ENCODE measurements at regions not wholly inside any gene's neighbourhood (a gene's known extent, or its start where the extent isn't known, plus 50 kb on each side); places are given as distances from the start of the nearest gene placed in this dataset.

- TF ChIP-seq, protein P1, sequence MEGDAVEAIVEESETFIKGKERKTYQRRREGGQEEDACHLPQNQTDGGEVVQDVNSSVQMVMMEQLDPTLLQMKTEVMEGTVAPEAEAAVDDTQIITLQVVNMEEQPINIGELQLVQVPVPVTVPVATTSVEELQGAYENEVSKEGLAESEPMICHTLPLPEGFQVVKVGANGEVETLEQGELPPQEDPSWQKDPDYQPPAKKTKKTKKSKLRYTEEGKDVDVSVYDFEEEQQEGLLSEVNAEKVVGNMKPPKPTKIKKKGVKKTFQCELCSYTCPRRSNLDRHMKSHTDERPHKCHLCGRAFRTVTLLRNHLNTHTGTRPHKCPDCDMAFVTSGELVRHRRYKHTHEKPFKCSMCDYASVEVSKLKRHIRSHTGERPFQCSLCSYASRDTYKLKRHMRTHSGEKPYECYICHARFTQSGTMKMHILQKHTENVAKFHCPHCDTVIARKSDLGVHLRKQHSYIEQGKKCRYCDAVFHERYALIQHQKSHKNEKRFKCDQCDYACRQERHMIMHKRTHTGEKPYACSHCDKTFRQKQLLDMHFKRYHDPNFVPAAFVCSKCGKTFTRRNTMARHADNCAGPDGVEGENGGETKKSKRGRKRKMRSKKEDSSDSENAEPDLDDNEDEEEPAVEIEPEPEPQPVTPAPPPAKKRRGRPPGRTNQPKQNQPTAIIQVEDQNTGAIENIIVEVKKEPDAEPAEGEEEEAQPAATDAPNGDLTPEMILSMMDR (IDR thresholded peaks at IDR 0.05; ENCODE audit: low read depth, low read length) = no peak
- no peak for DNase-seq (ENCODE audit: extremely low read depth, low read depth)
Measured at GRCh38 chr3:164451072-164451910, 627.0 kb downstream of the SI start.

GRCh38 chr3:164450276-164450905 lies 627.9 kb downstream of the SI start:
- DNase-seq (ENCODE audit: extremely low read depth, low read depth) = no peak
- TF ChIP-seq, protein P1 (IDR thresholded peaks at IDR 0.05; ENCODE audit: low read depth, low read length) = no peak

DNA sequence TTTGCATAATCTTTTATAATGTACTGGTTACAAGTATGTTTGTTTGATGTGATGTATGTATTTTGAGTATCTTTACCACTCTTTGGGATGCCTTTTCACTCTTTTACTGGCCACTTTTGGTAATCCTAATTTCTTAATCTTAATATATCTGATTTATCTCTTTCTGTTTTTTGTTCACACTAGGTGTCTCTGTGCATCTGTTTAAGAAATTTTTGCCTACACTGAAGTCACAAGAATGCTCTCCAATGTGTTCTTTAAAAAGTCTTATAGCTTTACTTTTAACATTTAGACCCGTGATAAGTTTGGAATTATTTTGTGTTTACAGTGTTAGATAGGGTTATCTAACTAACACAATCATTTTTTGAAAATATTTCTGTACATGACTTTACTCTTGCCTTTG lies 659.1 kb downstream of the SI start:
- TF ChIP-seq, protein P1 (IDR thresholded peaks at IDR 0.05; ENCODE audit: low read depth, low read length) = no peak
- DNase-seq (ENCODE audit: extremely low read depth, low read depth) = no peak

DNA sequence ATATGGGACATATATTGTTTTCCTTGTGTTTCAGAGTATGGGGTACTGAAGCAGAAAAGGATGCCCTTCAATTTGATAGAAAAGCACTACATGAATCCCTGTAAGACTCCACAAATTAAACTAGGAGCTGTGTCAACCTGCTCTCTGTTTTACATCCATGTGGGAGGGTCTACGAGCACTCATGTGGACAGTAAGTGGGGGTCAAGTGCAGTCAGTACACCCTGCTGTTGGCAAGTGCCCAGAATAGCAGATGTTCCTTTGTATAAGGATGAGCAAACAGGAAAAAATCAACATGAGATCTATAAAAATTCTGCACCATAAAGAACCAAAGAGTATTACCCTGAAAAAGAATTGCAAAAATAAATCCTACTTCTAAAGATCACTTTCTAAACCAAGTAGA lies 659.9 kb downstream of the SI start:
- DNase-seq (ENCODE audit: extremely low read depth, low read depth) = no peak
- TF ChIP-seq, protein P1 (IDR thresholded peaks at IDR 0.05; ENCODE audit: low read depth, low read length) = no peak

DNA sequence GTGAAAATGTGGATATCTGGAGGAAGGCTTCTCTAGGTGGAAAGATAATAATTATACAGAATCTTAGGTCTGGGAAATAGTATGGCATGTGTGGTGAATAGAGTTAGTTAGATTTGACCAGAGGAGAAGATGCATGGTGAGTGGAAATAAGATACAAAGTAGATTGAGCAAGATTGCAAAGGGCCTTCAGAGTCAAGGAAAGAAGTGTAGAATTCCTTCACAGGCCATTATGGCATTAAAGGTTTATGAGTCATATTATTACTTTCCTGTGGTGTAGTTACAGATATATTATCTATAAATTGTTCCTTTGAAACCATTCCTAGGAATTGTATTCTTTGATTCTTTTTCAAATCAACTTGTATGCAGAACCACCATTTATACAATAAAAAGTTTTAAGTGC lies 660.3 kb downstream of the SI start:
- TF ChIP-seq, protein P1 (IDR thresholded peaks at IDR 0.05; ENCODE audit: low read depth, low read length) = no peak
- DNase-seq (ENCODE audit: extremely low read depth, low read depth) = no peak

GRCh38 chr3:164416491-164417222 lies 661.6 kb downstream of the SI start:
- peak; percentile 2 for DNase-seq (ENCODE audit: extremely low read depth, low read depth)
- TF ChIP-seq, protein P1 (IDR thresholded peaks at IDR 0.05; ENCODE audit: low read depth, low read length) = no peak

DNA sequence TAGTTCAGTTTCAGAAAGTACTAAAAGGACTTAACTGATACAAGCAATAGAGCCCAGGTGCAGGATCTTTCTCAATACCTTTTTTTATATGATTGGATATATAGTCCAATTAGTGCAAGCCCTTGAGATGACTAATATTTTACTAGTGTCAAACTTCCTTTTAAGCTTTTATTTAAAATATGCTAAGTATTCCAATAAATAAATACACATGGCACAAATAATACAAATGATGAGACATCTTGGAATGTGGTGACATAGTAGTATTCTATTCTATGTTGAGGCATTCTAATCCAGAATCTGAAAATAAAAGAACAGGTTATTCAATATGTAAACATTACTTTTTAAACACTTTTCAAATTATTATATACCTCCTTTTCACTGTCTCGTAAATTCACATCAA lies 670.0 kb downstream of the SI start:
- TF ChIP-seq, protein P1 (IDR thresholded peaks at IDR 0.05; ENCODE audit: low read depth, low read length) = no peak
- no peak for DNase-seq (ENCODE audit: extremely low read depth, low read depth)

Data from AG09319 (cell line).